Smooth muscle cell (in vitro differentiated cells): ENCODE measurements at regions not wholly inside any gene's neighbourhood (a gene's known extent, or its start where the extent isn't known, plus 50 kb on each side); places are given as distances from the start of the nearest gene placed in this dataset.

Source experiments
- DNase-seq: peaks from one replicate; lab custom pipeline; 2025; ENCODE audit not compliant: unreplicated experiment; lab: John Stamatoyannopoulos, UW
- H2AFZ ChIP-seq: fragments of 200-600 bp; sonication (generic); 2 replicates; pipeline ENCODE4 v1.6.0; 2016; ENCODE audit warnings: antibody characterized with exemption, low read depth, mild to moderate bottlenecking
- H3F3A ChIP-seq: fragments of 200-600 bp; sonication (generic); 2 replicates; pipeline ENCODE4 v1.6.0; 2017; ENCODE audit warnings: antibody characterized with exemption, low read depth
- H3K27ac ChIP-seq: fragments of 200-600 bp; sonication (generic); 2 replicates; pipeline ENCODE4 v1.5.1; 2016; ENCODE audit warnings: low read depth, mild to moderate bottlenecking
- H3K27me3 ChIP-seq: fragments of 200-600 bp; sonication (generic); 2 replicates; pipeline ENCODE4 v1.6.1; 2016; ENCODE audit warnings: low read depth, mild to moderate bottlenecking
- H3K36me3 ChIP-seq: fragments of 200-600 bp; sonication (generic); 2 replicates; pipeline ENCODE4 v1.5.1; 2016; ENCODE audit warnings: low read depth
- H3K4me1 ChIP-seq: fragments of 200-600 bp; sonication (generic); 2 replicates; pipeline ENCODE4 v1.5.1; 2016; ENCODE audit warnings: low read depth
- H3K4me2 ChIP-seq: fragments of 200-600 bp; sonication (generic); 2 replicates; pipeline ENCODE4 v1.6.0; 2016; ENCODE audit warnings: mild to moderate bottlenecking
- H3K4me3 ChIP-seq: fragments of 200-600 bp; sonication (generic); 2 replicates; pipeline ENCODE4 v1.5.1; 2016; ENCODE audit warnings: mild to moderate bottlenecking
- H3K79me2 ChIP-seq: fragments of 200-600 bp; sonication (generic); 2 replicates; pipeline ENCODE4 v1.6.0; 2016; ENCODE audit warnings: low read depth, mild to moderate bottlenecking
- H3K9ac ChIP-seq: fragments of 200-600 bp; sonication (generic); 2 replicates; pipeline ENCODE4 v1.6.0; 2016; ENCODE audit warnings: low read depth
- H3K9me3 ChIP-seq: fragments of 200-600 bp; sonication (generic); replicated peaks from 2 replicates; pipeline ENCODE4 v1.5.1; 2016; ENCODE audit warnings: low read depth
- H4K20me1 ChIP-seq: fragments of 200-600 bp; sonication (generic); 2 replicates; pipeline ENCODE4 v1.6.0; 2016; ENCODE audit warnings: low read depth
- CTCF ChIP-seq: fragments of 200-600 bp; sonication (generic); IDR thresholded peaks from 2 replicates; pipeline ENCODE4 v1.5.1; 2017; ENCODE audit warnings: borderline replicate concordance, mild to moderate bottlenecking, antibody characterized with exemption; ENCODE audit not compliant: insufficient read depth, poor library complexity, severe bottlenecking
- WGBS: methylation state at CpG from one replicate; pipeline ENCODE4 v1.1.7; 2016; ENCODE audit warnings: low lambda C conversion rate; 5-methylcytosine and 5-hydroxymethylcytosine counted together

- H2AFZ ChIP-seq: peak overlapping the region; percentile 11
- H3K4me2 ChIP-seq: peak overlapping the region; percentile 1
- no peaks in the 10 kb centered on the region for H4K20me1 ChIP-seq
- H3K4me1 ChIP-seq: peaks cover 6% of the 10 kb centered on the region
- peaks cover 13% of the 10 kb centered on the region for H3F3A ChIP-seq
- WGBS: 54% methylated on average over 6 of the region's 6 CpGs
- no peaks in the 10 kb centered on the region for H3K79me2 ChIP-seq
- no peaks in the 10 kb centered on the region for H3K27me3 ChIP-seq
- no peak for TF ChIP-seq CTCF
- H3K4me3 ChIP-seq: no peak overlapping the region
- H3K27ac ChIP-seq: peak overlapping the region; percentile 78
- no peak overlapping the region for H3K9ac ChIP-seq
- no peaks in the 10 kb centered on the region for H3K36me3 ChIP-seq
- H3K9me3 ChIP-seq: no peaks in the 10 kb centered on the region
- DNase-seq: no peak
These were observed 107.5 kb upstream of the SERPINE2 start for GRCh38 chr2:224146356-224147160.

GRCh38 chr2:224145751-224146355 is 106.8 kb upstream of the SERPINE2 start:
- no peak for TF ChIP-seq CTCF
- 3% methylated on average over 3 of the region's 3 CpGs for WGBS
- peak overlapping the region; percentile 1 for H3K4me2 ChIP-seq
- no peaks in the 10 kb centered on the region for H3K36me3 ChIP-seq
- DNase-seq: no peak
- no peaks in the 10 kb centered on the region for H4K20me1 ChIP-seq
- H3K9me3 ChIP-seq: no peaks in the 10 kb centered on the region
- peak overlapping the region; percentile 11 for H2AFZ ChIP-seq
- peaks cover 13% of the 10 kb centered on the region for H3F3A ChIP-seq
- no peak overlapping the region for H3K9ac ChIP-seq
- H3K27ac ChIP-seq: peak overlapping the region; percentile 78
- no peaks in the 10 kb centered on the region for H3K79me2 ChIP-seq
- no peak overlapping the region for H3K4me3 ChIP-seq
- no peaks in the 10 kb centered on the region for H3K27me3 ChIP-seq
- peaks cover 6% of the 10 kb centered on the region for H3K4me1 ChIP-seq

GRCh38 chr2:224143526-224143925 is 104.4 kb upstream of the SERPINE2 start:
- Histone ChIP-seq H3F3A (peaks cover 13% of the 10 kb centered on the region), H3K27me3 (no peaks in the 10 kb centered on the region), H2AFZ (peak overlapping the region; percentile 56), H4K20me1 (no peaks in the 10 kb centered on the region), H3K9ac (no peak overlapping the region), H3K79me2 (no peaks in the 10 kb centered on the region), H3K27ac (peak overlapping the region; percentile 56), H3K36me3 (no peaks in the 10 kb centered on the region), H3K4me1 (peaks cover 6% of the 10 kb centered on the region), H3K4me2 (no peak overlapping the region), H3K4me3 (no peak overlapping the region), H3K9me3 (no peaks in the 10 kb centered on the region)
- TF ChIP-seq CTCF: no peak
- DNase-seq: no peak
- WGBS: 73% methylated on average over 1 of the region's 1 CpG
